NCI-H748 treated with DMSO at 0.1 percent for 48 hours (cell line): ENCODE measurements at regions not wholly inside any gene's neighbourhood (a gene's known extent, or its start where the extent isn't known, plus 50 kb on each side); places are given as distances from the start of the nearest gene placed in this dataset.
A peak's percentile ranks its signal among the peaks of the same experiment; 100 is the strongest.

Experiments used
- DNase-seq: peaks from one replicate; lab custom pipeline; 2025; lab: John Stamatoyannopoulos, UW

DNA sequence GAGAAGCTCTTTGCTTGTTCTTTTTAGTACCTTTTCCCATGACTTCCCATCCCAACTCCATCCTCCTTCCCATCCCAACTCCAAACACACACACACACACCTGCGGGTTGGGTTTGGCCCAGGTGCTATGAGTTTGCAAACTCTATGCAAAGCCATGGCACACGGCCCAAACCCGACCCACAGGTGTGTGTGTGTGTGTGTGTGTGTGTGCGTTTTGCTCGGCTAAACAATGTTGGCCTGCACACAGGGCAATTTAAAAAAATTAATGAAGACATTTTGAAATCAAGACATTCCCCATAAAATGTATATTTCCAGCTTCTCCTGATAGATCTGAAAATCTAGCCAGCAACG, 103.7 kb upstream of the TLE3 start:
- DNase-seq, result no peak

DNA sequence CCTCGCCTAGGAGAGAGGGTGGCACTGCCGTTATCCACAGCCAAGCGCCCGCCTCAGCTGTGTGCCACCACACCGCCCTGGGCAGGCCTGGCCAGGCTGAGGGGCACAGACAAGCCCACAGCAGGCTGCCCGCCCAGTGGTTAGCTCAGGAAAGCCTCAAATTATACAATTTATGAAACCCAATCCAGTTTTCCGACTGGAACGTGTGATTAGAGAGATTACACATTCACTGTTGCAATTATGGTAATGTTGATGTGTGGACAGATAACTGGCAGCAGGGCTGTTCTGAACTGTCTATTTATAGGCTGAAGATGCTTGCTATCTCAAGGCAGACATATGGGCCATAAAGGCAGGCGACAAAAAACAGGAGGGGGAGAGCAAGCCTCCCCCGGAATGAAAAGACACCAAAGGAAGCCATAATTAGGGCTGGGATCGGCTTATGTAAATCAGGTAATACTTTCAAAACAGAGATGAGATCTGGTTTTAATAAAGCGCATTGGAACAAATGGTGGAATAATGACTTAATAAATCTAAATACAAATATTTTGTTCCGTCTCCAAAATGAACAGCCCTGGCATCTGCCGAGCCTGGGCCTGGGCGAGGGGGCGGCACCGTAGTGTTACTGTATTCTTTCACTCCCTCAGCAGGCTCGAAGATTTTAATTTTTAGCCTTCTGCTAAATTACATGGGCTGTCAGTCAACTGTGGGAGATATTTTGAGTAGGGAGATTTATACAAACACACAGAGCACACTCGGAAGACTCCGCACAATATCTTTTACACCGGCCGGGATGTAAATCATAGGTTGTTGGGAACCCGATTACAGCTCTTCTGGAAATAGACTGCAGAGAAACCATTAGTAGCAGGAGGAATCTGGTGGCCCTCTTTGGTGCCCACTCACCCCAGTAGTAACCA, 103.1 kb upstream of the TLE3 start:
- DNase-seq, result peak; percentile 8

DNA sequence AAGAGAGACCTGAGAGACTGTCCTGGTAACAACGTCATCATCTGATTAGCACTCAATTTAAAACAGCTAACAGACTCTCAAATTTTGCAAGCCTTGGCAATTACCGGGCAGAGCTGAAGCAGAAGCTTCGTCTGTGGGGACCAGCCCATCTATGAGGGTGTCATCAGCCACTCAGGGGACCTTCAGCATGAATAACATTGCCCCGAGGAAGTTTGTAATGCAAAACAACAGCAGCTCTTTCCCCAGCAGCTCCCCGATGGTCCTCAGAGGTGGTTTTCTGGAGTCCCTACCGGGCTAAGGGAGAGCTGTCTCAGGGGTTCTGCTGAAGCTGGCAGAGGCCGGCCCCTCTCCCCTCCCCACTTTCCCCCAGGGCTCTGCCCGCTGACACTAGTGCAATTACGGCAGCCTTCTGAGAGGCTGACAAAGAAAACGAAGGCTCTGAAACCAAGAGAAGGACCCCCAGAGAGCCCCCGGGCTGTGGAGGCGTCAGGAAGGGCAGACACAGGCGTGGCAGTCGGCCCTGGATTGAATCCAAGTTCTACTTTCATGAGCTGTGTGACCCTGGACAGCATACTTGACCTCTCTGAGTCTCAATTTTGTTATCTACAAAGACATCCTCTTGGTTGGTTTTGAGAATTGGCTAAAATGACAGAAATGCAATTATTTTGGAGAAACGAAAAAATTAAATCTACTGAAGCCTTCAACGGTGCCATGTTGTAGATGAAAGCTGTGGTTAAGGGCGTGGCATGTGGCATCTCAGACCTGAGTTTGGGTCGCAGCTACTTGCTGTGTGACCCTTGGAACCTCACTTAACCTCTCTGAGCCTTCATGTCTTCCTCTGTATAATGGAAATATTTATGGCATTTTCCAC, 102.1 kb upstream of the TLE3 start:
- DNase-seq, result no peak

DNA sequence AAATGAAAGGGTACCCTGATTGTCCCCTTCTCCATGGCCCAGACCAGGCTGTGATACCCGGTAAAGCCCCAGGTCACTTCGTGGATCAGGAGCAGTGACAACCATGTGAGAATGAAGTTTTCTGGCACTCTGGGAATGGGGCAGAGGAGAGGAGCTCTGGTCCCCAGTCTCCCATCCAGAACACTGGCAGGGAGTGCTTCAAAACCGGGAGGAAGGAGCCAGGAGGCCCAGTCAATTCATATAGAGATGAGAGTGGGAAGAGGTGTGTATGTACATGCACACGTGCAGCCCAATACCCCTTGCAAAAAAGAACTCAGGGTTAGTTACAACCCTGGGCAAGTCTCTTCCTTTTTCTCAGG, 101.4 kb upstream of the TLE3 start:
- DNase-seq, result no peak

DNA sequence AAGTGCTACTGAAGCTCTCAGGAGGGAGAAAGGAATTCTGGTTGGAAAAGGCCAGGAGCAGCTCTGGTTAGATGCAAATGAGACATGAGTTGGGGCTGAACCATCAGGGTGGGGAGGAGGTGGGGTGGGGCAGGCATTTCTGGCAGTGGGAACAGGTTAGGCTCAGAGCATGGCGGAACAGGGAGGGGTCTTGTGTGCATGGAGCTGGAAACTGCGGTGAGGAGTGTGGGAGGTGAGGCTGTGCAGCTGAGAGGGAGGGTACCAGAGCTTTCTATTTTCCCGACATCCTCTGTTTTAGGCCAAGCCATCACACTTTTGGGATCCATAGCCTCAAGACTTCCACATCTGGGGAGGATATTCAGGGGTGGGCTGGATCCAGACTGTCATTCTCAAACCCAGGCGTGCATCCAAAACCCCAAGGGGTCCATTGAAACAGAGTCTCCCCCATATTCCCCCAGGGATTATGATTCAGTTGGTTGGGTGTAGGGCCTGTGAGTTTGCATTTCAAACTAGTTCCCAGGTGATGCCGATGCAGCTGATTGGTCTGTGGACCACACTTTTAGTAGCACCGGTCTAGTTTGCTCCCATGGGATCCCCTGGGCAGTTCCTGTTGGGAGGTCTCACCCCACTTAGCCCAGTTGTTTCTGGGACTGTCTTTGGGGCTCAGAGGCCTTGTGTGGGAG, 100.9 kb upstream of the TLE3 start:
- no peak for DNase-seq

DNA sequence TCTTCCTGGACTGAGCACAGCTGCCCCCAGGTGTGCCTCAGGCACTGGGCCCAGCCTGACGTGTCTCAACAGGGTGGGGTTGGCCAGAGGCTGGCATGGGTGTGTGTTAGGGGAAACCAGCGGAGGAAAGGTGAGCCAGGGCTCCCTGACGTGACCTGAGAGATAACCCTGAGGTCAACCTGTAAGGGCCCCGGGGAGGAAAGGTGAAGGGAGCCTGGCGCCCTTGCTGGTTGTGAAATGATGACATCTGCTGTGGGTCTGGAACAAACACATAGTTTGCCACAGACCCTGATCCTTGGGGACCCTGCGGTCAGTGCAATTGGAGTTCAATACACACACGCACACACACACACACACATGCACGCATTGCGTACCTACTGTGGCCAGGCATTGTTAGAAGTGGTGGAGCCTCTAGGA, 100.2 kb upstream of the TLE3 start:
- no peak for DNase-seq

DNA sequence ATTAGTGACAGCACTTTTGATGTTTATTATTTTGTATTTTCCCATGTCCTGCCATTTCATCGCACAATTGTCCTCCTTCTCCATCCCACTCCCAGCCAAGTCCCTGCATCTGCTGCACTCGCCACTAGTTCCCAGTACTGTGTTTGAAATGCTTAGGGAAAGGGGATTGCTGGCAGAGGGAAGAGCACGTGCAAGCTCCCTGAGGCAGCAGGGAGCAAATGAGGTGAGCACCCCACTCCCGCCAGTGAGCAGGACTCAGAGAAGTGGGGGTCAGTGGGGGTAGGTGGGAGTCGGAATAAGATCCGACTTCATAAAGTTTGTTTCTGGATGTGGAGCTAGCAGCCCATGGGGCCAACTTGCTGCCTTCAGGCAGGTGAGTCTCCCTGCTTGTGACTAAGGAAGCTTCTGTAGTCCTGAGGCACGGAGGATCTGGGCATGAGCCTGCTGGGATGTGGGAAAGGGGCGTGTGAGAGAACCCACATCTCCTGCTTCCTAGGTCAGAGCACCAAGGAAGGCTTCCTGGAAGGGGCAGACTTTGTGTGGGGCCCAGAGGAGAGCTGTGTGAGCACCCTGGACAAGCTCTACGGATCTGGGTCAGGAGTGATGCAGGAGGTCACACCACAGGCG, 99.7 kb upstream of the TLE3 start:
- DNase-seq, result no peak

DNA sequence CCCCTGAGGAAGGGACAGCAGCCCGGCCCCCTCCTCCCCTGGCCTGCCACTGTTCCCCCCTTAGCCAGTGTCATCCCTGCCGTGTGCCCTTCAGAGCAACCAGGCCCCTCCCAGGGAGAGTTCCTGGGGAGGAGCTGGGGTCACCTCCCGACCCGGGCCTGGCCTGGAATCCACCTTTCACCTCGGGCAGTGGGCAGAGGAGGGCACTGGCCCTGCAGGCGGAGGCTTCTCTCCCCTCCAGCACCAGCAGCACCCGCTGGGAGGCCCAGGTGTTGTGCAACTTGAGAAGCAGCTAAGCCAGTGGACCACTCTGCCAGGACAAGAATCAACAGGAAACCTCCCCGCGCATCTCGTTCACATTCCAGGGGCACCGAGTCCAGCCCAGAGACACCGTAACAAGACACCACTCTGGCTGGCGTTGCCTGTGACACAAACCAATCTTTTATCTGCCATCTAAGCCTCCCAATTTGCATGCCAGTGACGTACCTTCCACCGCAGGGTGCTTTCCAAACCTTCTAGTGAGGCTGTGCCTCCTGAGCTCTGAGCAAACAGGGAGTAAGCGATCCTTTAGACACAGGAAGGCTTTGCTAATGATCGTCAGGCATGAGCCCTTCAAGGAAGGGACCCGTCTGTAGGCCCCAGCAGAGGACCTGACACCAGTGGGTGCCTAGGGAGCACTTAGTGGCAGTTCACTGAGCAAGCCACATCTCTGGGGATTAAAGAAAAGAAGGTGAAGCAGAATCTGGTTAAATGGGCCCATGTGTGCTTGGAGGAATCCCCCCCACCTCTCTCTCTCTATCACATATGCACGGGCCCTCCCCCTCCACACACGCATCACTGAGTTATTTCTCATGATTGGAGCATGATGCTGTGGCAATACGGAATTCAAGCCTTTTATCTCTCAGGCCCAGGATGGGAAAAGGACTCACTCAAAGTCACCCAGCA, 98.9 kb upstream of the TLE3 start:
- peak; percentile 86 for DNase-seq

DNA sequence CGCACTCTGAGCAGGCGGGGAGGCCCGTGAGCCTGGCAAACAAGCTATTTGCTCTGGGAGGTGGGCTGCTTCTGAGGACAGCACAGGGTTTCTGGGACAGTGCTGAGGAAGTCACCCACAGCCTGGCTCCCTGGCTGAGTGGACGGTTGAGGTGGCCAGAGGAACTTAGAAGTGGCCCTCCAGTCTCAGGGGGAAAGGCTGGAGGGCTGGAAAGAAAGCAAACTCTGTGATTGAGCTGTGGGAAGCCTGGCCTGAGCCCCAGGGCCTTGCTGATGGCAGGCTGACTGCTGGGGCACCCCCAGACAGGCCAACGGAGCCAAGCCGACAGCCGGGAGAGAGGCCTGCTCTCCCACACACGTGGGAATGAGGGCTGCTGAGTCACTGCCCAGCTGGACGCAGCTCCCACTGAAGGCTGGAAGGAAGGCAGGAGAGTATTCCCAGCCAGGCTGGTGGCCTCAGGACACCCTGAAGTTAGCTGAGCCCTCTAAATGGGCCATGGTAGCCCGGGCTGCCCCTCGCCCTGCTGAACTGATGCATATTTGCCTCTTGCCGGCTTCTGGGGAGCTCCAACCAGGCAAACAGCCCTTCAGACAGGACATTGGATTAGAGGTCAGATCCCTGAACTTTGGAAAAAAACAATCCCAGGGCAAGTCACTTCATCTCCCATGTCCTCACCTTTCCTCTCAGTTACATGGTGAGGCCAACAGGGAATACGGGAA, 98.0 kb upstream of the TLE3 start:
- DNase-seq, result no peak

DNA sequence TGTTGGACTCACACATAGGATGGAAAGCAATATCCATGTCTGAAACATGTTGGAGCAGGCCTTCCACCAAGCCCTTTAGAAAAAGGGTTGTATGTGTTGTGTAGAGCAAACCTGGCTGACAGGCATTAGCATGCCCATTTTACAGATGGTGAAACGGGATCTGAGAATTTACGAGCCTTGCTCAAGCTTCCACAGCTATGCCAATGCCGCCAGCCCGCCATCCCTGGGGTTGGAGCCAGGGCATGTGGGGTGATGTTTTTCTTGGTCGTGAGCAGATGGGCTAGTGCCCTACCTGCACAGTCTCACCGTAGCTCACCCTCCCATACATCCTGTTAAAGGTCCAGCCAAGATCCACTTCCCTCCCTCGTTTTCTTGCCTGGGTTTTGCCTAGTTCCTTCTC, 97.5 kb upstream of the TLE3 start:
- DNase-seq, result no peak

DNA sequence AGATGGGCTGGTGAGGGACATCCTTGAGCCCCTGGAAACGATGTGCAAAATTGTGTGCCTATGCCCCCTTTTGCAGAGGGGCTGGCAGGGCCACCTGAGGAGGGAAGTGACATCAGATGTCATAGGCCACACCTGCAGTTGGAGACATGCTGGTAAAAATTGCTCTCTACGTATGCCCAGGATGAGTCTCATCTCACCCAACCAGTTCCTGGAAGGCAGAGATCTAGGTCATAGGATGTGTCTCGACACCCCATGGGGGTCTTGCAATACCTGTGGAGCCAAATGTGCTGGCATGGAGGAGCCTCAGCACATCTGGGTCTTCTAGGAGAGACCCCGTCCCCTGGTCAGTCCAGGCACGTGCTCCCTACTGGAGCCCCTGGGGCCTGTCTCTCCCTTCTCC, 96.5 kb upstream of the TLE3 start:
- DNase-seq, result no peak

DNA sequence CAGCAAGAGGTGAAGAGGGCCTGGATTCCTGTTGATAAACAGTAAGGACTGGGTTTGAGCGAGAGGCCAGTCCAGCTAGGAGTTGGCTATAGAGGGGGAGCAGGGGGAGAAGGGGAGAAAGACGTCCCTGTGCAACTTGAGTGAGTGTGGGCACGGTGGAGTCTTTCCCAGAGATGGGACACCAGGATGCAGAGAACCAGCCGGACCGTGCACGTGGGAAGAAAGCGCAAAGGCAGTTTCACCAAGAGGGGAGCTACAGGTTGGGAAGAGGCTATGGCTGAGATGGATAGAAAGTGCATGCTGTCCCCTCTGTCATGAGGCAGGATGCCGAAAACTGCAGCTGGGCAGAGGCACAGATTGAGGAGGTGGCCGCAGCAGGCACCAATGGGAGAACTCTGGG, 96.0 kb upstream of the TLE3 start:
- no peak for DNase-seq

DNA sequence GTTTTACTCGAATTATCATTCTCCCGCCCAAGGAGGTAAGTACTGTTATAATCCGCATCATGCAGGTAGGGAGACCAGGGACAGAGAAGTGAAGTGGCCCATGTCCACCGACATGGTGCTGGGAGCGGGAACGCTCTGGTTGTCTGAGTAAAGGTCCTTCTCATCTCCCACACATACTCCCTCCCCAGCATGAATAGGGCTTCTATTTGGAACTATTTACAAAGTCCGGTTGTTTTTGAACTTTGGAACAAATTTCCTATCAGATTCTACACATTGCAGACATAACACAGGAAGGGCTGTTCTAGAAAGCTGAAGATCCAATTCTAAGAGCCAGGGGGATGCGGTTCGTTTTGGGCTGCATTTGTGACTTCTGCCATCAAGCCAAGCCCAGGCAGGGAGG, 94.8 kb upstream of the TLE3 start:
- no peak for DNase-seq

DNA sequence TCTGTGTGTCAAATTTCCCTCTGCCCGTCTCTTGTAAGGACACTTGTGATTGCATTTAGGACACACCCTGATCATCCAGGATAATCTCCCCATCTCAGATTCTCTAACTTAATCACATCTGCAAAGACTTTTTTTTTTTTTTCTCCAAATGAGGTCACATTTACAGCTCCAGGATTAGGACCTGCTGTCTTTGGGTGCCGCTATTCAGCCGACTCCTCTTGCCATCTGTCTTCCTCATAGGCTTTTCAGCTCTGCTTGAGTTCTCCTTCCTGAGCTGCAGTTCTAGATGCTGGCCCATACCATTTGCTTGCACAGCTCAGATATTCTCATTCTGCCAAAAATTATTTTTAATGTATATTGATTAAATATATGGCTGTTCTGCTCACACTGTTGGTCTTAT, 94.3 kb upstream of the TLE3 start:
- no peak for DNase-seq

DNA sequence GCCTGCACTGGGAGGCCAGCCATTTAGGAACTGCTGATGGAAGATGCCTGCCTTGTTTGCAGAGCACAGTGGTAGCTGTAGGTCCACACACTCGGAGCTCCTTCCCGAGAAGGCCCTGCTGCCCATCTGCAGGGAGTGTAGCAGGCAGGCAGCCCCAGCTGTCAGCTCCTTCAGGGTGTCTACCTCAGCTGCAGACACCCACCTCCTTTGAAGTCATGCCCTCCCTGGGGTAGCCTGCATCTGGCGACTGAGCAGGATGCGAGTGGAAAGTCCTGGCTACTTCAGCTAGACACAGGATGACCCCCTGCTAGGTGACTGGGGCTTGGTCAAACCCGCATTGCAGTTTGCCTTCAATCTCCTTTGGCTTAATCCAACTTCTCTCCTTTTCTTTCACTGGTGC, 93.2 kb upstream of the TLE3 start:
- no peak for DNase-seq

DNA sequence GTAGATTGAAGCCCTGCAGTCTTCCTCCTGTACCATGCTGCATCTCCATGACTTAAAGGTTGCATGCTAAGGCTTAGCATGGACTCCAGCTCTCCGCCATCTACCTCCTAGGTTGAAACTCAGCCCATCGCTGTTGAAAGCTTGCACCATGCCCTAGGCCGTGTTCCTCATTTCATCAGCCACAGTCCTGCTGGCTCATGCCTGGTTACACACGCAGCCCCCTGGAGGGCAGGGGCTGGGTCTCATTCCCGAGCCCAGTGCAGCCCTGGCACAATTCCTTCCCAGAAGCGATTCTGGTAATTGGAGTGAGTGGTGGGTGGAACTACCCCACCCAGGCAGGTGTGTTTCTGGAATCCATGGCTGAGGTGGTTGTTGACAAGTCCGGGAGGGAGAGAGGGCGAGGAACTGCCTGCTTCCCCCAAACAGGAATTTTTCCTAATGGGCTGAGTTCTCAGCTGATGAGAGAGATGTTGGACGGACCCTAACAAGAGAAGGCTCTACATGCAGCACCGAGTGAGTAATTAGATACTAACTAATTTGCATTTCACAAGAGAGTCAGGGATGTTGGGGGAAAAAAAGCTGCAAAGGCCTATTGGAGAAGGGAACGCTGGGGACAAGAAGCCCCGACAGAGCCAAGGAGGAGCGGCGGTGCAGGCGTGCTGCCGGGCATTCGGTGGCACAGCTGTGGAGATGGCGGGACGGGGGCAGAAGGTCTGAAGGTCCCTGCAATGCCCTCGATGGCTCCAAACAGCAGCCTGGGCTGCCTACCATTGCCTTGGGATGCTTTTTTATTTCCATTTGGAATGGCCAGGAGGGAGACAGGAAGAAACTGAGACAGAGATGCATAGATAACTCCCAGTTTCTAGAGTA, 92.3 kb upstream of the TLE3 start:
- DNase-seq, result no peak

DNA sequence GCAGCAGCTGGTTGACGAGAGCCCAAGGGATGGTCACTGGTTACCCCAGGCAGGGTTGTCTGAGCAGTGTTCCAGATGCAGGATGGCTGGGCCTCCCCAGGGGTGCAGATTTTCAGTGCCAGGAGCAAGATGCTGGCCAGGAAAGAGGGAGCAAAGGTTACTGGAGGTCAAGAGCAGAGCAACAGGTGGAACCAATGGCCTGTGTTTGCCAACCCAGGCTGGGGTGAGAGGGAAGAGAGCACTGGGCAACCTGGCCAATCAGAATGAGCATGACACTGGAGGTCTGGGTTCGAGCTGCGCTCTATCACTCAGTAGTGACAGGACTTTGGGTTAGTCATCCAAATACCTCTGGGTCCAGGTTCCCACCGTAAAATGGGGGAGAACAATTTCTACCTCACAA, 90.6 kb upstream of the TLE3 start:
- DNase-seq, result no peak

DNA sequence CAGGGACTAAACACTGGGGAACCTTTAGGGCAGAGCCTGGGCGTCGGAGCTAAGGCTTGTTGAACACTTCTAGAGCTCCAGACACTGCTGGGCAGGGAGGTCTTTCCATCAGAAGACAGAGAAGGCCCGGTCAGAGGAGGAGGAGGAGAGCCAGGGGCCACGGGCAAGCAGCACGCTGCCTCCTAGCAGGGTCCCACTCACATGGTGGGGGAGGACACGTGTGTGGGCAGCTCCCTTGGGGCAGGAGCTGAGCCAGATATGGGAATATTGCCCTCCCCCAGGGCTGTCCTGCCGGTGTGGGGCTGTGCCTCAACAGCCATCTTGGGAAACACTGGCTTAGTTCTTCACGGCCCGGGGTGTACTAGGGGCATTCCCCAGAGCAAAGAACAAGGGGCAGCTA, 89.6 kb upstream of the TLE3 start:
- DNase-seq, result no peak

DNA sequence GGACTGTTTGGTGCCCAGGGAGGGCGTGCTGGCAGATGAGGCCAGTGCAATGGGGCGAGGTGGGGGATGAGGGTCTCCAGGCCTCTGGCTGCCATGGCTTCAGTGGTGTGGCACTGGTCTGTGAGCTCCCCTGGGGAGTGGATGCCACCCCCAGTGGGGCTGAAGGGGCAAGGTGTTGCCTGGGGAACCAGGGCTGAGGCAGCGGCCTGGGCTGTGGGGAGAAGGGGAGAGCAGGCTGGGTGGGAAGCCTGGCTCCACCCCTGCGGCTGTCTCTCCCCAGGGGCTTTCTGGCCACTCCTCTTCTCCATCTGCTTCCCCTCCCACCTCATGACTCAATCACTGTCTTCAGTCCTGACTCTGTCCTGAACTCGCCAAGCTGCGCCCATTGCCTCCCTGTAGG, 88.4 kb upstream of the TLE3 start:
- no peak for DNase-seq
